ENCODE measurements at regions not wholly inside any gene's neighbourhood (a gene's known extent, or its start where the extent isn't known, plus 50 kb on each side); places are given as distances from the start of the nearest gene placed in this dataset.
A peak's percentile ranks its signal among the peaks of the same experiment; 100 is the strongest.

- TF ChIP-seq, protein P1, sequence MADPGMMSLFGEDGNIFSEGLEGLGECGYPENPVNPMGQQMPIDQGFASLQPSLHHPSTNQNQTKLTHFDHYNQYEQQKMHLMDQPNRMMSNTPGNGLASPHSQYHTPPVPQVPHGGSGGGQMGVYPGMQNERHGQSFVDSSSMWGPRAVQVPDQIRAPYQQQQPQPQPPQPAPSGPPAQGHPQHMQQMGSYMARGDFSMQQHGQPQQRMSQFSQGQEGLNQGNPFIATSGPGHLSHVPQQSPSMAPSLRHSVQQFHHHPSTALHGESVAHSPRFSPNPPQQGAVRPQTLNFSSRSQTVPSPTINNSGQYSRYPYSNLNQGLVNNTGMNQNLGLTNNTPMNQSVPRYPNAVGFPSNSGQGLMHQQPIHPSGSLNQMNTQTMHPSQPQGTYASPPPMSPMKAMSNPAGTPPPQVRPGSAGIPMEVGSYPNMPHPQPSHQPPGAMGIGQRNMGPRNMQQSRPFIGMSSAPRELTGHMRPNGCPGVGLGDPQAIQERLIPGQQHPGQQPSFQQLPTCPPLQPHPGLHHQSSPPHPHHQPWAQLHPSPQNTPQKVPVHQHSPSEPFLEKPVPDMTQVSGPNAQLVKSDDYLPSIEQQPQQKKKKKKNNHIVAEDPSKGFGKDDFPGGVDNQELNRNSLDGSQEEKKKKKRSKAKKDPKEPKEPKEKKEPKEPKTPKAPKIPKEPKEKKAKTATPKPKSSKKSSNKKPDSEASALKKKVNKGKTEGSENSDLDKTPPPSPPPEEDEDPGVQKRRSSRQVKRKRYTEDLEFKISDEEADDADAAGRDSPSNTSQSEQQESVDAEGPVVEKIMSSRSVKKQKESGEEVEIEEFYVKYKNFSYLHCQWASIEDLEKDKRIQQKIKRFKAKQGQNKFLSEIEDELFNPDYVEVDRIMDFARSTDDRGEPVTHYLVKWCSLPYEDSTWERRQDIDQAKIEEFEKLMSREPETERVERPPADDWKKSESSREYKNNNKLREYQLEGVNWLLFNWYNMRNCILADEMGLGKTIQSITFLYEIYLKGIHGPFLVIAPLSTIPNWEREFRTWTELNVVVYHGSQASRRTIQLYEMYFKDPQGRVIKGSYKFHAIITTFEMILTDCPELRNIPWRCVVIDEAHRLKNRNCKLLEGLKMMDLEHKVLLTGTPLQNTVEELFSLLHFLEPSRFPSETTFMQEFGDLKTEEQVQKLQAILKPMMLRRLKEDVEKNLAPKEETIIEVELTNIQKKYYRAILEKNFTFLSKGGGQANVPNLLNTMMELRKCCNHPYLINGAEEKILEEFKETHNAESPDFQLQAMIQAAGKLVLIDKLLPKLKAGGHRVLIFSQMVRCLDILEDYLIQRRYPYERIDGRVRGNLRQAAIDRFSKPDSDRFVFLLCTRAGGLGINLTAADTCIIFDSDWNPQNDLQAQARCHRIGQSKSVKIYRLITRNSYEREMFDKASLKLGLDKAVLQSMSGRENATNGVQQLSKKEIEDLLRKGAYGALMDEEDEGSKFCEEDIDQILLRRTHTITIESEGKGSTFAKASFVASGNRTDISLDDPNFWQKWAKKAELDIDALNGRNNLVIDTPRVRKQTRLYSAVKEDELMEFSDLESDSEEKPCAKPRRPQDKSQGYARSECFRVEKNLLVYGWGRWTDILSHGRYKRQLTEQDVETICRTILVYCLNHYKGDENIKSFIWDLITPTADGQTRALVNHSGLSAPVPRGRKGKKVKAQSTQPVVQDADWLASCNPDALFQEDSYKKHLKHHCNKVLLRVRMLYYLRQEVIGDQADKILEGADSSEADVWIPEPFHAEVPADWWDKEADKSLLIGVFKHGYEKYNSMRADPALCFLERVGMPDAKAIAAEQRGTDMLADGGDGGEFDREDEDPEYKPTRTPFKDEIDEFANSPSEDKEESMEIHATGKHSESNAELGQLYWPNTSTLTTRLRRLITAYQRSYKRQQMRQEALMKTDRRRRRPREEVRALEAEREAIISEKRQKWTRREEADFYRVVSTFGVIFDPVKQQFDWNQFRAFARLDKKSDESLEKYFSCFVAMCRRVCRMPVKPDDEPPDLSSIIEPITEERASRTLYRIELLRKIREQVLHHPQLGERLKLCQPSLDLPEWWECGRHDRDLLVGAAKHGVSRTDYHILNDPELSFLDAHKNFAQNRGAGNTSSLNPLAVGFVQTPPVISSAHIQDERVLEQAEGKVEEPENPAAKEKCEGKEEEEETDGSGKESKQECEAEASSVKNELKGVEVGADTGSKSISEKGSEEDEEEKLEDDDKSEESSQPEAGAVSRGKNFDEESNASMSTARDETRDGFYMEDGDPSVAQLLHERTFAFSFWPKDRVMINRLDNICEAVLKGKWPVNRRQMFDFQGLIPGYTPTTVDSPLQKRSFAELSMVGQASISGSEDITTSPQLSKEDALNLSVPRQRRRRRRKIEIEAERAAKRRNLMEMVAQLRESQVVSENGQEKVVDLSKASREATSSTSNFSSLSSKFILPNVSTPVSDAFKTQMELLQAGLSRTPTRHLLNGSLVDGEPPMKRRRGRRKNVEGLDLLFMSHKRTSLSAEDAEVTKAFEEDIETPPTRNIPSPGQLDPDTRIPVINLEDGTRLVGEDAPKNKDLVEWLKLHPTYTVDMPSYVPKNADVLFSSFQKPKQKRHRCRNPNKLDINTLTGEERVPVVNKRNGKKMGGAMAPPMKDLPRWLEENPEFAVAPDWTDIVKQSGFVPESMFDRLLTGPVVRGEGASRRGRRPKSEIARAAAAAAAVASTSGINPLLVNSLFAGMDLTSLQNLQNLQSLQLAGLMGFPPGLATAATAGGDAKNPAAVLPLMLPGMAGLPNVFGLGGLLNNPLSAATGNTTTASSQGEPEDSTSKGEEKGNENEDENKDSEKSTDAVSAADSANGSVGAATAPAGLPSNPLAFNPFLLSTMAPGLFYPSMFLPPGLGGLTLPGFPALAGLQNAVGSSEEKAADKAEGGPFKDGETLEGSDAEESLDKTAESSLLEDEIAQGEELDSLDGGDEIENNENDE (IDR thresholded peaks at IDR 0.05; ENCODE audit: low read depth, low read length): no peak
- peak; percentile 3; the same call in 1 of the 2 replicates for TF ChIP-seq MTA2 (IDR thresholded peaks at IDR 0.05; ENCODE audit: low read depth)
- TF ChIP-seq PHF8 (IDR thresholded peaks at IDR 0.05; ENCODE audit: borderline replicate concordance, low read length): peak; percentile 54; the same call in 1 of the 2 replicates
- TF ChIP-seq MAFK (IDR thresholded peaks at IDR 0.05; ENCODE audit: low read length): peak; percentile 80
- peak; percentile 95 for TF ChIP-seq SUPT5H (IDR thresholded peaks at IDR 0.05)
- TF ChIP-seq ZBTB2 (IDR thresholded peaks at IDR 0.05): peak; percentile 35; the same call in 1 of the 2 replicates
- TF ChIP-seq ZNF584 (CRISPR knock-in tag; IDR thresholded peaks at IDR 0.05; ENCODE audit: low read depth): no peak
- TF ChIP-seq MBD2 (IDR thresholded peaks at IDR 0.05; ENCODE audit: borderline replicate concordance, low read depth): peak; percentile 67
- peak; percentile 75; the same call in 1 of the 2 replicates for TF ChIP-seq ZNF644 (tag; IDR thresholded peaks at IDR 0.05; ENCODE audit: low read depth)
- peak; percentile 95 for TF ChIP-seq KDM5B (IDR thresholded peaks at IDR 0.05; ENCODE audit: insufficient replicate concordance, low read depth, low read length)
These were observed 62.0 kb upstream of the CD93 start (continued) for GRCh38 chr20:23147964-23148730.
